ENCODE measurements at regions not wholly inside any gene's neighbourhood (a gene's known extent, or its start where the extent isn't known, plus 50 kb on each side); places are given as distances from the start of the nearest gene placed in this dataset.

DNA sequence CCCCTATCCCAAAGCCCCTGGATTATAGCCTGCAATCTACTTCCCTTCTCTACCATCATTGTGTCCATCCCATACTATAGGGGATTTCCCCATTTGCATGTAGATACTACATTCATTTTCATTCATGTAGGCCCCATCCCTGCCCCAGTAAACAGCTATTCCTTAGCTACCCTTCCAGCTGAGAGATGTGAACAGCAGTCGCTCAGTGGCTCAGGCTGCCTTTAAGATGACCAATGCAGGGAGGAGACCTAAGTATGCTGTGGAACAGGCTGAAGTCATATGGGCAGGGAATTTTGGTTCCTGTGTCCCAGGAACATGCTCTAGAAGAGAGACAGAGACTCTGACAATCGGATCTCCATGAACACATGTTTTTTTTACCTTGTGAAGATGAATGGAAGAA, 481.2 kb upstream of the SYT1 start:
- no peak overlapping the region for H3K27ac ChIP-seq
- 70 to 88% methylated on average over 2 of the region's 2 CpGs for WGBS, 2 donors
- TF ChIP-seq, protein P1, sequence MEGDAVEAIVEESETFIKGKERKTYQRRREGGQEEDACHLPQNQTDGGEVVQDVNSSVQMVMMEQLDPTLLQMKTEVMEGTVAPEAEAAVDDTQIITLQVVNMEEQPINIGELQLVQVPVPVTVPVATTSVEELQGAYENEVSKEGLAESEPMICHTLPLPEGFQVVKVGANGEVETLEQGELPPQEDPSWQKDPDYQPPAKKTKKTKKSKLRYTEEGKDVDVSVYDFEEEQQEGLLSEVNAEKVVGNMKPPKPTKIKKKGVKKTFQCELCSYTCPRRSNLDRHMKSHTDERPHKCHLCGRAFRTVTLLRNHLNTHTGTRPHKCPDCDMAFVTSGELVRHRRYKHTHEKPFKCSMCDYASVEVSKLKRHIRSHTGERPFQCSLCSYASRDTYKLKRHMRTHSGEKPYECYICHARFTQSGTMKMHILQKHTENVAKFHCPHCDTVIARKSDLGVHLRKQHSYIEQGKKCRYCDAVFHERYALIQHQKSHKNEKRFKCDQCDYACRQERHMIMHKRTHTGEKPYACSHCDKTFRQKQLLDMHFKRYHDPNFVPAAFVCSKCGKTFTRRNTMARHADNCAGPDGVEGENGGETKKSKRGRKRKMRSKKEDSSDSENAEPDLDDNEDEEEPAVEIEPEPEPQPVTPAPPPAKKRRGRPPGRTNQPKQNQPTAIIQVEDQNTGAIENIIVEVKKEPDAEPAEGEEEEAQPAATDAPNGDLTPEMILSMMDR (IDR thresholded peaks at IDR 0.05) = no peak
- no peak for TF ChIP-seq POLR2A (IDR thresholded peaks at IDR 0.05)
- TF ChIP-seq POLR2AphosphoS5 (IDR thresholded peaks at IDR 0.05) = no peak
- TF ChIP-seq EP300 (IDR thresholded peaks at IDR 0.05) = no peak
- H3K4me1 ChIP-seq = no peaks in the 10 kb centered on the region
- no peaks in the 10 kb centered on the region for H3K36me3 ChIP-seq
- H3K27me3 ChIP-seq = no peaks in the 10 kb centered on the region
- intact Hi-C loops (cut with DNase I) = no loop called here
- H3K9me3 ChIP-seq = no peaks in the 10 kb centered on the region
- DNase-seq = no peak
- H3K4me3 ChIP-seq = no peak overlapping the region

DNA sequence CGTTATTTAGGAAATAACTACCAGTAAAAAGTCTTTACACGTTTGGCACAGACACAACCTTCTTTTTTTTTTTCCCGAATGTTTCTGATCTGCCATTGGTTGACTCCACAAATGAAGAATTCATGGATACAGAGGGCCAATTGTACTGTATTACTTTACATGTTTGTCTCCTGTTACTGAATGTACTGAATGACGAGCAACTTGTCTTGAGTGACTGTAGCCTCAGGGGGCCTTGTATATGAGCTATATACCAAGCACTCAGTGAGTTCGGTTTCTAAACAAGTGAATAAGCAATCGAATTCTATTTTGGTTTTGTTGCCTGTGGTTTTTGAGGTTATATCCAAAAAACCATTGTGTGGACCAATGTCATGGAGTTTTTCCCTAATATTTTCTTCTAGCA, 480.0 kb upstream of the SYT1 start:
- 88 to 90% methylated on average over 6 of the region's 6 CpGs for WGBS, 2 donors
- H3K36me3 ChIP-seq = no peaks in the 10 kb centered on the region
- TF ChIP-seq POLR2A (IDR thresholded peaks at IDR 0.05) = no peak
- no peak for TF ChIP-seq EP300 (IDR thresholded peaks at IDR 0.05)
- TF ChIP-seq, protein P1 (IDR thresholded peaks at IDR 0.05) = no peak
- TF ChIP-seq POLR2AphosphoS5 (IDR thresholded peaks at IDR 0.05) = no peak

DNA sequence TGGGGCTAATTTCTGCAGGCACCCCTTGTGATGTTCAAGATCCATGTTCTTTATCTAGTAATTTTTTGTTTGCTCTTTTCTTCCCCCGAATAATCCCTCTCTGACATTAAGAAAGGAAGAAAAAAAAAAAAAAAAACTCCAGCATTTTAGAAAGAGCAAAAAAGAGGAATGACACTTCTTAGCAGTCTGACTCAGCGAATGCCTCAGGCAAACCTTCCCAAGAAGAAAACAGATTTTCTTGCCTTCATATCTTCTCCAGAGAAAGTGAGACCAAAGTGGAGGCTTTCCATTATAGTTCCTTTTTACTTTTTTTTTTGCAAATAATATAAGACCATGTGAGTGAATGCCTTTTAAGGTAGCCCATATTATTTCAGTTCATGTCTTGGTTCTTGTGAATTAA, 479.0 kb upstream of the SYT1 start:
- Histone ChIP-seq H3K9me3 (no peaks in the 10 kb centered on the region), H3K27ac (no peak overlapping the region), H3K4me3 (no peak overlapping the region), H3K4me1 (no peaks in the 10 kb centered on the region), H3K36me3 (no peaks in the 10 kb centered on the region), H3K27me3 (no peaks in the 10 kb centered on the region)
- intact Hi-C loops (cut with DNase I) = no loop called here
- DNase-seq = no peak
- WGBS, 2 donors = 82 to 84% methylated on average over 2 of the region's 2 CpGs
- TF ChIP-seq EP300 (IDR thresholded peaks at IDR 0.05) = no peak
- TF ChIP-seq, protein P1 (IDR thresholded peaks at IDR 0.05) = no peak
- TF ChIP-seq POLR2AphosphoS5 (IDR thresholded peaks at IDR 0.05) = no peak
- TF ChIP-seq POLR2A (IDR thresholded peaks at IDR 0.05) = no peak

More for the DNA sequence above, 480.0 kb upstream of the SYT1 start:
- no peak overlapping the region for H3K4me3 ChIP-seq
- no peaks in the 10 kb centered on the region for H3K9me3 ChIP-seq
- no peaks in the 10 kb centered on the region for H3K4me1 ChIP-seq
- intact Hi-C loops (cut with DNase I) = no loop called here
- H3K27me3 ChIP-seq = no peaks in the 10 kb centered on the region
- DNase-seq = no peak
- no peak overlapping the region for H3K27ac ChIP-seq

DNA sequence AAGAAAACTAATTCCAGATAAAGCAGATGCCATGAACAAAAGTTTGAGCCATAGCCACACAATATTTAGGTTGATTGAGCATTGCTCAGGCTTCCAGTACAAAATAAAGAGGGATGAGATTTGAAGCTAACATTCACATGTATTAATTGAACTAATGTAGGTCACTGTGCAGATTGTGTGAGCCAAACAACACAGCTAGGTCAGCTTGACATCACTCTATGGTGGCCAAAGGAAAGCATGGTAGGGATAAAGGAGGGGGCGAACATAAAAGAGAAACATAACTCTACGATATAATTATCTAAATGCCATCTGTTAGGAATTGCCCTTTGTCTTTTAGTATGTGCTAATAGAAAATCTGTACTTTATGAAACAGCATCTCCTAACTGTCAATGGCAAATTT, 477.7 kb upstream of the SYT1 start:
- Histone ChIP-seq H3K9me3 (no peaks in the 10 kb centered on the region), H3K4me3 (no peak overlapping the region), H3K27me3 (no peaks in the 10 kb centered on the region), H3K4me1 (no peaks in the 10 kb centered on the region), H3K36me3 (no peaks in the 10 kb centered on the region), H3K27ac (no peak overlapping the region)
- intact Hi-C loops (cut with DNase I) = no loop called here
- WGBS, 2 donors = 81 to 89% methylated on average over 2 of the region's 2 CpGs
- DNase-seq = no peak
- TF ChIP-seq POLR2A (IDR thresholded peaks at IDR 0.05) (no peak), POLR2AphosphoS5 (IDR thresholded peaks at IDR 0.05) (no peak), EP300 (IDR thresholded peaks at IDR 0.05) (no peak)
- TF ChIP-seq, protein P1 (IDR thresholded peaks at IDR 0.05) = no peak

DNA sequence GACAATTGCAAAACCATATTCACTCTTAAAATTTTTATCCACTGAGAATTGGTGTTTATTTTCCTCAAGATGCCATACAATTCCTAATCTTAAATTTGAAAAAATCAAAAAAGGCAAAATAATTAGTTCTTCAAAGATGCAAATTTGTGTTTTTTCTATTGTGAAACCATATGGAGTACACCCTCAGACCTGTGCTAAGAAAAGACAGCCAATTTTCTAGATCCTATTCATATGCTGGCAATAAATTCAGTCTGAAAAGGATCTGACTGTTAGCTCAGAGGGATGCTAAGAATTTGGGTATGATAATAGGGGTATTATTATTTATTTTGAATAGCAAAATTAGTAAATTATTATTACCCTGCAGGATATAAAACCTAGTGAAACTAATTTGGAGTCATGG, 476.9 kb upstream of the SYT1 start:
- H3K27me3 ChIP-seq = no peaks in the 10 kb centered on the region
- H3K27ac ChIP-seq = no peak overlapping the region
- no peaks in the 10 kb centered on the region for H3K9me3 ChIP-seq
- no peaks in the 10 kb centered on the region for H3K36me3 ChIP-seq
- TF ChIP-seq EP300 (IDR thresholded peaks at IDR 0.05) (no peak), POLR2A (IDR thresholded peaks at IDR 0.05) (no peak), POLR2AphosphoS5 (IDR thresholded peaks at IDR 0.05) (no peak)
- TF ChIP-seq, protein P1 (IDR thresholded peaks at IDR 0.05) = no peak
- DNase-seq = no peak
- no peaks in the 10 kb centered on the region for H3K4me1 ChIP-seq
- intact Hi-C loops (cut with DNase I) = no loop called here
- H3K4me3 ChIP-seq = no peak overlapping the region
